Vagina (tissue), 2 donors: ENCODE measurements at regions not wholly inside any gene's neighbourhood (a gene's known extent, or its start where the extent isn't known, plus 50 kb on each side); places are given as distances from the start of the nearest gene placed in this dataset.
"Not testable (repeated sequence)": the region's sequence is repeated elsewhere in the genome, so short reads cannot be mapped to it uniquely, and the experiment has no call there.

Source experiments
- DNase-seq, 2 donors: peaks; one replicate each; pipeline ENCODE4 v3.0.0-alpha.2; 2017; ENCODE audit errors: extremely low spot score in 2 of 2
- H3K27ac ChIP-seq: fragments of 200-600 bp; sonication (generic); one replicate; pipeline ENCODE4 v1.5.1; 2019
- H3K27me3 ChIP-seq: fragments of 200-600 bp; sonication (generic); one replicate; pipeline ENCODE4 v1.5.1; 2019
- H3K36me3 ChIP-seq, 2 donors: fragments of 200-600 bp; sonication (generic); one replicate each; pipeline ENCODE4 v1.5.1; 2017 to 2019
- H3K4me1 ChIP-seq: fragments of 200-600 bp; sonication (generic); one replicate; pipeline ENCODE4 v1.5.1; 2019
- H3K4me3 ChIP-seq, 2 donors: fragments of 200-600 bp; sonication (generic); 1 replicate in 1 of 2; 2 replicates in 1 of 2; pipeline ENCODE4 v1.5.1; 2016 to 2019
- H3K9me3 ChIP-seq: fragments of 200-600 bp; sonication (generic); one replicate; pipeline ENCODE4 v1.5.1; 2019
- CTCF ChIP-seq, 3 experiments: fragments of 450-650 bp in 2 of 3; fragments of 200-600 bp in 1 of 3; sonication (generic) in 1 of 3; IDR thresholded peaks; one replicate each; pipeline ENCODE4 v1.5.1; 2017 to 2019; ENCODE audit warnings: antibody characterized with exemption in 3 of 3, mild to moderate bottlenecking in 2 of 3, moderate library complexity in 2 of 3
- POLR2A ChIP-seq, 2 donors: fragments of 450-650 bp; IDR thresholded peaks; one replicate each; pipeline ENCODE4 v1.6.1; 2017; ENCODE audit warnings: antibody characterized with exemption in 2 of 2, mild to moderate bottlenecking in 2 of 2, moderate library complexity in 2 of 2
- POLR2AphosphoS5 ChIP-seq, 2 donors: sonication (generic); formaldehyde crosslinking; IDR thresholded peaks; one replicate each; pipeline ENCODE4 v1.9.0; 2017; ENCODE audit warnings: antibody characterized with exemption in 2 of 2, mild to moderate bottlenecking in 2 of 2, low read depth in 1 of 2; ENCODE audit not compliant: insufficient read depth in 1 of 2
- intact Hi-C: fragments of 100-400 bp; cut with DNase I; formaldehyde crosslinking; loops from one replicate; pipeline ENCODE4 v1.15.1; 2023

- H3K36me3 ChIP-seq, result no peaks in the 10 kb centered on the region
- DNase-seq, result peak in 1 of 2 donors; percentile 77
- no peak overlapping the region for H3K27ac ChIP-seq
- intact Hi-C loops, result no loop called here
- no peak overlapping the region for H3K4me3 ChIP-seq
- H3K27me3 ChIP-seq, result no peaks in the 10 kb centered on the region
- H3K9me3 ChIP-seq, result no peaks in the 10 kb centered on the region
- peaks cover 72% of the 10 kb centered on the region for H3K4me1 ChIP-seq
- TF ChIP-seq POLR2AphosphoS5 (IDR thresholded peaks at IDR 0.05; ENCODE audit: insufficient read depth in 1 of 2, low read depth in 1 of 2) (peak in 1 of 2 donors; percentile 23), POLR2A (IDR thresholded peaks at IDR 0.05) (no peak)
Observed at GRCh38 chr11:8768625-8769333, 86.2 kb downstream of the RPL27A start.

GRCh38 chr11:8772571-8773519, 90.3 kb downstream of the RPL27A start:
- Histone ChIP-seq H3K9me3 (no peaks in the 10 kb centered on the region), H3K4me3 (peak overlapping the region in 1 of 2 donors; percentile 8), H3K4me1 (peaks cover 84% of the 10 kb centered on the region), H3K36me3 (no peaks in the 10 kb centered on the region), H3K27ac (peak overlapping the region; percentile 78), H3K27me3 (no peaks in the 10 kb centered on the region)
- no peak for DNase-seq
- intact Hi-C loops, result no loop called here
- TF ChIP-seq POLR2A (IDR thresholded peaks at IDR 0.05), result no peak
- no peak for TF ChIP-seq POLR2AphosphoS5 (IDR thresholded peaks at IDR 0.05; ENCODE audit: insufficient read depth in 1 of 2, low read depth in 1 of 2)
- no peak for TF ChIP-seq CTCF (IDR thresholded peaks at IDR 0.05)

- TF ChIP-seq POLR2AphosphoS5 (IDR thresholded peaks at IDR 0.05; ENCODE audit: insufficient read depth in 1 of 2, low read depth in 1 of 2), result peak in 1 of 2 donors; percentile 40
- TF ChIP-seq POLR2A (IDR thresholded peaks at IDR 0.05), result no peak
- H3K27ac ChIP-seq, result peak overlapping the region; percentile 78
- no peak overlapping the region for H3K4me3 ChIP-seq
- no peaks in the 10 kb centered on the region for H3K36me3 ChIP-seq
- no peaks in the 10 kb centered on the region for H3K9me3 ChIP-seq
- intact Hi-C loops, result no loop called here
- no peaks in the 10 kb centered on the region for H3K27me3 ChIP-seq
- H3K4me1 ChIP-seq, result peaks cover 84% of the 10 kb centered on the region
- DNase-seq, result no peak
Observed at GRCh38 chr11:8773916-8774539, 91.4 kb downstream of the RPL27A start.

GRCh38 chr11:8774916-8775315, 92.3 kb downstream of the RPL27A start:
- intact Hi-C loops, H3K9me3 ChIP-seq, H3K4me3 ChIP-seq, DNase-seq, H3K27me3 ChIP-seq, H3K36me3 ChIP-seq: not testable (repeated sequence)
- Histone ChIP-seq H3K27ac (peak overlapping the region; percentile 78), H3K4me1 (peaks cover 82% of the 10 kb centered on the region)

- peaks cover 86% of the 10 kb centered on the region for H3K4me1 ChIP-seq
- TF ChIP-seq POLR2A (IDR thresholded peaks at IDR 0.05), result no peak
- TF ChIP-seq POLR2AphosphoS5 (IDR thresholded peaks at IDR 0.05; ENCODE audit: insufficient read depth in 1 of 2, low read depth in 1 of 2), result no peak
- no peak for TF ChIP-seq CTCF (IDR thresholded peaks at IDR 0.05)
Observed at GRCh38 chr11:8775332-8775731, 92.7 kb downstream of the RPL27A start.

GRCh38 chr11:8775734-8776133, 93.1 kb downstream of the RPL27A start:
- Histone ChIP-seq H3K36me3 (no peaks in the 10 kb centered on the region), H3K27me3 (no peaks in the 10 kb centered on the region), H3K4me3 (no peak overlapping the region), H3K27ac (peak overlapping the region; percentile 78), H3K9me3 (no peaks in the 10 kb centered on the region), H3K4me1 (peaks cover 90% of the 10 kb centered on the region)
- intact Hi-C loops, result no loop called here
- no peak for DNase-seq
- TF ChIP-seq CTCF (IDR thresholded peaks at IDR 0.05) (no peak), POLR2A (IDR thresholded peaks at IDR 0.05) (no peak), POLR2AphosphoS5 (IDR thresholded peaks at IDR 0.05; ENCODE audit: insufficient read depth in 1 of 2, low read depth in 1 of 2) (no peak)

More at GRCh38 chr11:8775332-8775731, 92.7 kb downstream of the RPL27A start:
- intact Hi-C loops, result no loop called here
- Histone ChIP-seq H3K4me3 (no peak overlapping the region), H3K9me3 (no peaks in the 10 kb centered on the region), H3K27me3 (no peaks in the 10 kb centered on the region), H3K36me3 (no peaks in the 10 kb centered on the region), H3K27ac (peak overlapping the region; percentile 78)
- DNase-seq, result no peak
